Astrocyte (in vitro differentiated cells and primary cell): ENCODE measurements at regions not wholly inside any gene's neighbourhood (a gene's known extent, or its start where the extent isn't known, plus 50 kb on each side); places are given as distances from the start of the nearest gene placed in this dataset.

Experiments
- EZH2 ChIP-seq: IDR thresholded peaks from 2 replicates; pipeline ENCODE4 v1.6.1; 2012; ENCODE audit warnings: mild to moderate bottlenecking, low read length, inconsistent platforms; ENCODE audit not compliant: insufficient read depth
- TF ChIP-seq, protein P1 (sequence below): IDR thresholded peaks from 2 replicates; pipeline ENCODE4 v1.5.1; 2011; ENCODE audit warnings: low read depth, mild to moderate bottlenecking, inconsistent platforms, low read length, moderate library complexity; ENCODE audit not compliant: insufficient read depth

DNA sequence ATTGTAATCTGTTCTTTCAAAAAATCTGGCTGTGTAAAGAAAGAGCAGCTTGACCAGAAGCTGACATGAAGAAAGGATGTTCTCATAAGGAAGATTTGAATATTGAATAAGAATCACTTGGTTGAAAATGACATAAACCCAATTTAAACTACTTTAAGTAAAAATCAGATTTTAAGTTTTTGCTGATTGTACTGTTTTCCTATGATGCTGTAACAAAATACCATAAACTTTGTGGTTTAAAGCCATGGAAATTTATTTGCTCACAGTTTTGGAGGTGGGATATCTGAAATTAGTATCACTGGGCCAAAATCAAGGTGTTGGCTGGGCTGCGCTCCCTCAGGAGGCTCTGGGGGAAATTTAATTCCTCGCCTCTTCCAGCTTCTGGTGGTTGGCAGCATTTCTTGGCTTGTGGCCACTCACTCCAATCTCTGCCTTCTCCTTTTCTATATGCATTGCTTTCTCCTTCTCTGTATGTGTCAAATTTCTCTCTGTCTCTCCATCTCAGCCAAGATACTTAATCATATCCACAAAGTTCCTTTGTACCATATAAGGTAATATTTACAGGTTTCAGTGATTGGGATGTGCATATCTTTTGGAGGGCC lies 141.2 kb upstream of the ZFP64 start:
- TF ChIP-seq, protein P1, sequence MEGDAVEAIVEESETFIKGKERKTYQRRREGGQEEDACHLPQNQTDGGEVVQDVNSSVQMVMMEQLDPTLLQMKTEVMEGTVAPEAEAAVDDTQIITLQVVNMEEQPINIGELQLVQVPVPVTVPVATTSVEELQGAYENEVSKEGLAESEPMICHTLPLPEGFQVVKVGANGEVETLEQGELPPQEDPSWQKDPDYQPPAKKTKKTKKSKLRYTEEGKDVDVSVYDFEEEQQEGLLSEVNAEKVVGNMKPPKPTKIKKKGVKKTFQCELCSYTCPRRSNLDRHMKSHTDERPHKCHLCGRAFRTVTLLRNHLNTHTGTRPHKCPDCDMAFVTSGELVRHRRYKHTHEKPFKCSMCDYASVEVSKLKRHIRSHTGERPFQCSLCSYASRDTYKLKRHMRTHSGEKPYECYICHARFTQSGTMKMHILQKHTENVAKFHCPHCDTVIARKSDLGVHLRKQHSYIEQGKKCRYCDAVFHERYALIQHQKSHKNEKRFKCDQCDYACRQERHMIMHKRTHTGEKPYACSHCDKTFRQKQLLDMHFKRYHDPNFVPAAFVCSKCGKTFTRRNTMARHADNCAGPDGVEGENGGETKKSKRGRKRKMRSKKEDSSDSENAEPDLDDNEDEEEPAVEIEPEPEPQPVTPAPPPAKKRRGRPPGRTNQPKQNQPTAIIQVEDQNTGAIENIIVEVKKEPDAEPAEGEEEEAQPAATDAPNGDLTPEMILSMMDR: no peak
- TF ChIP-seq EZH2: no peak
